Skeletal muscle cell (primary cell): ENCODE measurements at regions not wholly inside any gene's neighbourhood (a gene's known extent, or its start where the extent isn't known, plus 50 kb on each side); places are given as distances from the start of the nearest gene placed in this dataset.
"Not testable (repeated sequence)": the region's sequence is repeated elsewhere in the genome, so short reads cannot be mapped to it uniquely, and the experiment has no call there.

Experiments used
- DNase-seq: peaks from one replicate; pipeline ENCODE4 v3.0.0-alpha.2; 2010; ENCODE audit warnings: low read depth
- H3K4me3 ChIP-seq: 2 replicates; pipeline ENCODE4 v1.5.1; 2011; ENCODE audit warnings: low read depth, mild to moderate bottlenecking, control low read depth, low read length, moderate library complexity

- DNase-seq, result no peak
These were observed 50.2 kb upstream of the FGF3 start for GRCh38 chr11:69869311-69869939.

GRCh38 chr11:69870766-69871165 lies 51.5 kb upstream of the FGF3 start:
- no peak overlapping the region for H3K4me3 ChIP-seq
- DNase-seq, result no peak

More at GRCh38 chr11:69869311-69869939, 50.2 kb upstream of the FGF3 start:
- H3K4me3 ChIP-seq, result no peak overlapping the region

GRCh38 chr11:69873166-69874077 lies 54.2 kb upstream of the FGF3 start:
- H3K4me3 ChIP-seq, result no peak overlapping the region

GRCh38 chr11:69874178-69874983 lies 55.2 kb upstream of the FGF3 start:
- DNase-seq, result no peak
- H3K4me3 ChIP-seq, result no peak overlapping the region

More at GRCh38 chr11:69873166-69874077, 54.2 kb upstream of the FGF3 start:
- no peak for DNase-seq

- H3K4me3 ChIP-seq, result no peak overlapping the region
- no peak for DNase-seq
These were observed 55.9 kb upstream of the FGF3 start for GRCh38 chr11:69874984-69875624.

GRCh38 chr11:69876013-69876412 lies 56.8 kb upstream of the FGF3 start:
- no peak overlapping the region for H3K4me3 ChIP-seq
- no peak for DNase-seq

GRCh38 chr11:69877235-69877634 lies 58.0 kb upstream of the FGF3 start:
- DNase-seq, result no peak

GRCh38 chr11:69877704-69878103 lies 58.5 kb upstream of the FGF3 start:
- DNase-seq, H3K4me3 ChIP-seq: not testable (repeated sequence)

More at GRCh38 chr11:69877235-69877634, 58.0 kb upstream of the FGF3 start:
- no peak overlapping the region for H3K4me3 ChIP-seq

- H3K4me3 ChIP-seq, result no peak overlapping the region
- DNase-seq, result no peak
These were observed 59.1 kb upstream of the FGF3 start for GRCh38 chr11:69878144-69878883.

- no peak overlapping the region for H3K4me3 ChIP-seq
- DNase-seq, result no peak
These were observed 59.9 kb upstream of the FGF3 start for GRCh38 chr11:69878927-69879728.

- H3K4me3 ChIP-seq, result no peak overlapping the region
- no peak for DNase-seq
These were observed 60.5 kb upstream of the FGF3 start for GRCh38 chr11:69879729-69880005.

- H3K4me3 ChIP-seq, result no peak overlapping the region
- no peak for DNase-seq
These were observed 61.0 kb upstream of the FGF3 start for GRCh38 chr11:69880041-69880825.

- no peak overlapping the region for H3K4me3 ChIP-seq
- no peak for DNase-seq
These were observed 61.7 kb upstream of the FGF3 start for GRCh38 chr11:69880826-69881445.

GRCh38 chr11:69881467-69882269 lies 62.5 kb upstream of the FGF3 start:
- H3K4me3 ChIP-seq, result no peak overlapping the region
- DNase-seq, result no peak

GRCh38 chr11:69882270-69882608 lies 63.0 kb upstream of the FGF3 start:
- DNase-seq, result no peak
- no peak overlapping the region for H3K4me3 ChIP-seq
